HCT116 (cell line): ENCODE measurements at regions not wholly inside any gene's neighbourhood (a gene's known extent, or its start where the extent isn't known, plus 50 kb on each side); places are given as distances from the start of the nearest gene placed in this dataset.

Experiments
- ATAC-seq: fragments of 200-7000 bp; cut with Tn5 transposase; 2 replicates; pipeline ENCODE4 v1.9.1; 2020; ENCODE audit warnings: mild to moderate bottlenecking, moderate library complexity
- BruUV-seq: library from RNA; stranded (reverse); fragments of 400-500 nt; replicated peaks from 2 replicates; lab custom pipeline; 2021; lab: Mats Ljungman, UMichigan
- CTCF ChIA-PET: fragments of 300-600 bp; sonication (Branson Sonifier 250); formaldehyde crosslinking; loops from one replicate; lab custom pipeline; 2021; ENCODE audit warnings: antibody characterized with exemption; lab: Charles Lee
- POLR2A ChIA-PET: fragments of 300-600, 350-600 bp; sonication (Branson Sonifier 250); formaldehyde crosslinking; loops from one replicate; lab custom pipeline; 2021; ENCODE audit warnings: antibody characterized with exemption; lab: Charles Lee
- RAD21 ChIA-PET, 2 experiments: fragments of 300-600 bp; sonication (Branson Sonifier 250); formaldehyde crosslinking; loops; one replicate each; lab custom pipeline; 2023; ENCODE audit warnings: low total read pairs in 2 of 2; ENCODE audit not compliant: uncharacterized antibody in 2 of 2, unreplicated experiment in 2 of 2, low non-redundant PET in 1 of 2; lab: Charles Lee
- DNase-seq: peaks from one replicate; pipeline ENCODE4 v3.0.0-alpha.2; 2010; ENCODE audit warnings: low read depth, low spot score
- H2AFZ ChIP-seq: fragments of 200-600 bp; shearing (Covaris generic), sonication (generic); 2 replicates; pipeline ENCODE4 v1.6.1; 2017; ENCODE audit warnings: low read depth, mixed run types, mixed read lengths, antibody characterized with exemption, low read length; ENCODE audit not compliant: poor library complexity, severe bottlenecking
- H3K27ac ChIP-seq: 2 replicates; pipeline ENCODE4 v1.5.1; 2012; ENCODE audit warnings: low read depth, low read length
- H3K27me3 ChIP-seq: fragments of 200-600 bp; sonication (generic); 2 replicates; pipeline ENCODE4 v1.6.1; 2016; ENCODE audit warnings: mixed run types, low read length, mixed read lengths; ENCODE audit not compliant: insufficient read depth
- H3K36me3 ChIP-seq, 2 experiments: fragments of 200-500 bp in 1 of 2; fragments of 200-600 bp in 1 of 2; sonication (Bioruptor generic) in 1 of 2; sonication (generic) in 1 of 2; 2 replicates each; pipeline versions ENCODE4 v1.5.1 to v1.6.1; 2014 to 2016; ENCODE audit warnings: low read length in 2 of 2, inconsistent platforms in 1 of 2, mixed read lengths in 1 of 2, mixed run types in 1 of 2; ENCODE audit not compliant: insufficient read depth in 2 of 2, control insufficient read depth in 1 of 2
- H3K4me1 ChIP-seq, 2 experiments: fragments of 200-600 bp in 1 of 2; sonication (generic) in 1 of 2; 2 replicates each; pipeline versions ENCODE4 v1.5.1 to v1.6.1; 2012 to 2017; ENCODE audit warnings: low read length in 2 of 2, inconsistent platforms in 1 of 2, mild to moderate bottlenecking in 1 of 2, mixed read lengths in 1 of 2, mixed run types in 1 of 2, moderate library complexity in 1 of 2; ENCODE audit not compliant: insufficient read depth in 2 of 2, control insufficient read depth in 1 of 2
- H3K4me2 ChIP-seq: fragments of 200-600 bp; sonication (generic); 2 replicates; pipeline ENCODE4 v1.6.1; 2017; ENCODE audit warnings: mixed run types, low read length, mixed read lengths
- H3K4me3 ChIP-seq, 2 experiments: fragments of 200-600 bp in 1 of 2; sonication (generic) in 1 of 2; replicated peaks in 1 of 2; 2 replicates each; pipeline ENCODE4 v1.5.1; 2011 to 2016; ENCODE audit warnings: low read length in 2 of 2, control low read depth in 1 of 2, low read depth in 1 of 2, mild to moderate bottlenecking in 1 of 2, mixed read lengths in 1 of 2, mixed run types in 1 of 2
- H3K79me2 ChIP-seq: fragments of 200-600 bp; sonication (generic); 2 replicates; pipeline ENCODE4 v1.6.1; 2017; ENCODE audit warnings: mild to moderate bottlenecking, mixed run types, low read length, moderate library complexity, mixed read lengths; ENCODE audit not compliant: insufficient read depth
- H3K9ac ChIP-seq: fragments of 200-600 bp; sonication (generic); 2 replicates; pipeline ENCODE4 v1.6.1; 2016; ENCODE audit warnings: low read length, mixed read lengths
- H3K9me2 ChIP-seq: fragments of 200-600 bp; sonication (generic), shearing (Covaris generic); 2 replicates; pipeline ENCODE4 v1.6.1; 2017; ENCODE audit warnings: mixed run types, mild to moderate bottlenecking, moderate library complexity; ENCODE audit not compliant: insufficient read depth
- H3K9me3 ChIP-seq, 2 experiments: fragments of 200-500 bp in 1 of 2; fragments of 200-600 bp in 1 of 2; sonication (Bioruptor generic) in 1 of 2; sonication (generic) in 1 of 2; 2 replicates each; pipeline ENCODE4 v1.6.1; 2014 to 2017; ENCODE audit warnings: low read length in 2 of 2, mixed read lengths in 2 of 2, inconsistent platforms in 1 of 2, low read depth in 1 of 2, mild to moderate bottlenecking in 1 of 2, mixed run types in 1 of 2, moderate library complexity in 1 of 2; ENCODE audit not compliant: control insufficient read depth in 1 of 2, insufficient read depth in 1 of 2
- H4K20me1 ChIP-seq: fragments of 200-600 bp; sonication (generic), shearing (Covaris generic); 2 replicates; pipeline ENCODE4 v1.6.1; 2017; ENCODE audit warnings: mixed run types, mild to moderate bottlenecking, moderate library complexity; ENCODE audit not compliant: insufficient read depth
- CBX3 ChIP-seq: IDR thresholded peaks from 2 replicates; pipeline ENCODE4 v1.6.1; 2012; ENCODE audit warnings: low read depth
- EZH2phosphoT487 ChIP-seq: fragments of 200-600 bp; IDR thresholded peaks from 2 replicates; pipeline ENCODE4 v1.6.1; 2018; ENCODE audit warnings: antibody characterized with exemption, borderline replicate concordance
- POLR2AphosphoS5 ChIP-seq: IDR thresholded peaks from 2 replicates; pipeline ENCODE4 v1.6.1; 2011; ENCODE audit warnings: mild to moderate bottlenecking, low read depth, low read length, moderate library complexity
- SP1 ChIP-seq: IDR thresholded peaks from 2 replicates; pipeline ENCODE4 v1.6.1; 2012; ENCODE audit warnings: low read depth
- TCF7L2 ChIP-seq: IDR thresholded peaks from 2 replicates; pipeline ENCODE4 v1.7.0; 2011; ENCODE audit warnings: borderline replicate concordance, inconsistent platforms; ENCODE audit not compliant: insufficient read depth, insufficient read length; ENCODE audit errors: extremely low read depth
- intact Hi-C: fragments of 100-400 bp; cut with micrococcal nuclease; formaldehyde crosslinking; loops from 2 replicates; pipeline ENCODE4 v1.10.0; 2022
- TF ChIP-seq, protein P1 (sequence below), 3 experiments: fragments of 200-600 bp in 1 of 3; sonication (generic) in 1 of 3; IDR thresholded peaks in 2 of 3; conservative IDR thresholded peaks in 1 of 3; 2 replicates each; pipeline ENCODE4 v1.5.1; 2012 to 2017; ENCODE audit warnings: low read depth in 2 of 3, low read length in 2 of 3, antibody characterized with exemption in 1 of 3, borderline replicate concordance in 1 of 3, control low read depth in 1 of 3, mild to moderate bottlenecking in 1 of 3, mixed read lengths in 1 of 3, mixed run types in 1 of 3, moderate library complexity in 1 of 3; ENCODE audit not compliant: insufficient read depth in 1 of 3
- TF ChIP-seq, protein P2 (sequence below): IDR thresholded peaks from 2 replicates; pipeline ENCODE4 v1.6.1; 2011; ENCODE audit warnings: mild to moderate bottlenecking, low read length, moderate library complexity; ENCODE audit not compliant: insufficient replicate concordance; ENCODE audit errors: extremely low read depth
- TF ChIP-seq, protein P3 (sequence below): IDR thresholded peaks from 2 replicates; pipeline ENCODE4 v1.6.1; 2012

DNA sequence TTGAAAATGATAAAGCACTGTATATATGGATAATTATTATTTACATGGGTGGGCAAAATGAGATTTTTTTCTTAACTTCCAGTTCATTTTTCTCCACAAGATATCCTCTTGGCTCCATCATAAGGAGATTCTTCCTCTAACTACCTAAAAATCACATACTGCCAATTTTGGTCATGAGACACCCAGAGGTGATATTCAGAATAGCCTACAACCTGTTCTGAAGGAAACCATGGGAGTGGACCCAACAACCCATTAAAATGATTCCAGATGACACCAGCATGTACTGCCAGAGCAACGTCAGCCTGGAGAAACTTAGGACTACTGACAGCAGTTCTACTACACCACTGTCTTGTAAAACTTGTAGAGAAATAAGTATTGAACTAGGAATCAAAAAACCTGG is 136.3 kb upstream of the TMPO start:
- no peak overlapping the region for H3K4me3 ChIP-seq
- H3K4me1 ChIP-seq: no peaks in the 10 kb centered on the region
- no peak overlapping the region for H3K9ac ChIP-seq
- H3K36me3 ChIP-seq: no peaks in the 10 kb centered on the region
- no peaks in the 10 kb centered on the region for H3K9me2 ChIP-seq
- no peak overlapping the region for H3K27ac ChIP-seq
- BruUV-seq: no TSS peak
- POLR2A ChIA-PET: no interaction called here
- H4K20me1 ChIP-seq: no peaks in the 10 kb centered on the region
- DNase-seq: no peak
- H2AFZ ChIP-seq: no peak overlapping the region
- TF ChIP-seq, protein P1, sequence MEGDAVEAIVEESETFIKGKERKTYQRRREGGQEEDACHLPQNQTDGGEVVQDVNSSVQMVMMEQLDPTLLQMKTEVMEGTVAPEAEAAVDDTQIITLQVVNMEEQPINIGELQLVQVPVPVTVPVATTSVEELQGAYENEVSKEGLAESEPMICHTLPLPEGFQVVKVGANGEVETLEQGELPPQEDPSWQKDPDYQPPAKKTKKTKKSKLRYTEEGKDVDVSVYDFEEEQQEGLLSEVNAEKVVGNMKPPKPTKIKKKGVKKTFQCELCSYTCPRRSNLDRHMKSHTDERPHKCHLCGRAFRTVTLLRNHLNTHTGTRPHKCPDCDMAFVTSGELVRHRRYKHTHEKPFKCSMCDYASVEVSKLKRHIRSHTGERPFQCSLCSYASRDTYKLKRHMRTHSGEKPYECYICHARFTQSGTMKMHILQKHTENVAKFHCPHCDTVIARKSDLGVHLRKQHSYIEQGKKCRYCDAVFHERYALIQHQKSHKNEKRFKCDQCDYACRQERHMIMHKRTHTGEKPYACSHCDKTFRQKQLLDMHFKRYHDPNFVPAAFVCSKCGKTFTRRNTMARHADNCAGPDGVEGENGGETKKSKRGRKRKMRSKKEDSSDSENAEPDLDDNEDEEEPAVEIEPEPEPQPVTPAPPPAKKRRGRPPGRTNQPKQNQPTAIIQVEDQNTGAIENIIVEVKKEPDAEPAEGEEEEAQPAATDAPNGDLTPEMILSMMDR (IDR thresholded peaks at IDR 0.05 in 2 of 3, conservative IDR thresholded peaks at IDR 0.05 in 1 of 3; ENCODE audit: borderline replicate concordance in 1 of 3, insufficient read depth in 1 of 3, low read depth in 2 of 3, low read length in 2 of 3): 0 out of 6 replicates have a peak, but pooled peaks of 1 of the 3 experiments have one; percentile 20
- no peak for TF ChIP-seq CBX3
- no peak for TF ChIP-seq POLR2AphosphoS5
- TF ChIP-seq EZH2phosphoT487: no peak
- no peak for TF ChIP-seq SP1
- no peak for TF ChIP-seq TCF7L2
- TF ChIP-seq, protein P2, sequence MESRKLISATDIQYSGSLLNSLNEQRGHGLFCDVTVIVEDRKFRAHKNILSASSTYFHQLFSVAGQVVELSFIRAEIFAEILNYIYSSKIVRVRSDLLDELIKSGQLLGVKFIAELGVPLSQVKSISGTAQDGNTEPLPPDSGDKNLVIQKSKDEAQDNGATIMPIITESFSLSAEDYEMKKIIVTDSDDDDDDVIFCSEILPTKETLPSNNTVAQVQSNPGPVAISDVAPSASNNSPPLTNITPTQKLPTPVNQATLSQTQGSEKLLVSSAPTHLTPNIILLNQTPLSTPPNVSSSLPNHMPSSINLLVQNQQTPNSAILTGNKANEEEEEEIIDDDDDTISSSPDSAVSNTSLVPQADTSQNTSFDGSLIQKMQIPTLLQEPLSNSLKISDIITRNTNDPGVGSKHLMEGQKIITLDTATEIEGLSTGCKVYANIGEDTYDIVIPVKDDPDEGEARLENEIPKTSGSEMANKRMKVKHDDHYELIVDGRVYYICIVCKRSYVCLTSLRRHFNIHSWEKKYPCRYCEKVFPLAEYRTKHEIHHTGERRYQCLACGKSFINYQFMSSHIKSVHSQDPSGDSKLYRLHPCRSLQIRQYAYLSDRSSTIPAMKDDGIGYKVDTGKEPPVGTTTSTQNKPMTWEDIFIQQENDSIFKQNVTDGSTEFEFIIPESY: no peak
- TF ChIP-seq, protein P3, sequence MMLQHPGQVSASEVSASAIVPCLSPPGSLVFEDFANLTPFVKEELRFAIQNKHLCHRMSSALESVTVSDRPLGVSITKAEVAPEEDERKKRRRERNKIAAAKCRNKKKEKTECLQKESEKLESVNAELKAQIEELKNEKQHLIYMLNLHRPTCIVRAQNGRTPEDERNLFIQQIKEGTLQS: no peak
- TF ChIP-seq, all 23 proteins: peak for 1
- intact Hi-C loops: loop anchor here (10.0 kb wide), 2 partner anchors 374 to 664 kb away; no protein-coding TSS in a partner anchor
- ChIA-PET CTCF (no interaction called here), RAD21 (no interaction called here)
- peak; percentile 60 for ATAC-seq
- Histone ChIP-seq H3K4me2 (no peak overlapping the region), H3K27me3 (no peaks in the 10 kb centered on the region), H3K9me3 (no peaks in the 10 kb centered on the region), H3K79me2 (no peaks in the 10 kb centered on the region)
